HG03095 (cell line): ENCODE measurements at regions not wholly inside any gene's neighbourhood (a gene's known extent, or its start where the extent isn't known, plus 50 kb on each side); places are given as distances from the start of the nearest gene placed in this dataset.

Experiments
- ATAC-seq: cut with Tn5 transposase; IDR thresholded peaks from one replicate; pipeline ENCODE4 v1.9.1; 2021; ENCODE audit warnings: moderate library complexity; ENCODE audit not compliant: unreplicated experiment

GRCh38 chr9:16128003-16128402, 575.2 kb downstream of the CCDC171 start:
- no peak for ATAC-seq

GRCh38 chr9:16131264-16131663, 578.4 kb downstream of the CCDC171 start:
- ATAC-seq: no peak

- no peak for ATAC-seq
These were observed 579.7 kb downstream of the CCDC171 start for GRCh38 chr9:16132513-16132912.

GRCh38 chr9:16133032-16133431, 580.2 kb downstream of the CCDC171 start:
- no peak for ATAC-seq

GRCh38 chr9:16133556-16134227, 580.8 kb downstream of the CCDC171 start:
- no peak for ATAC-seq

- no peak for ATAC-seq
These were observed 581.5 kb downstream of the CCDC171 start for GRCh38 chr9:16134351-16134750.

GRCh38 chr9:16135968-16136367, 583.1 kb downstream of the CCDC171 start:
- no peak for ATAC-seq

GRCh38 chr9:16136451-16136850, 583.6 kb downstream of the CCDC171 start:
- no peak for ATAC-seq

- no peak for ATAC-seq
These were observed 584.1 kb downstream of the CCDC171 start for GRCh38 chr9:16136961-16137360.

- no peak for ATAC-seq
These were observed 586.0 kb downstream of the CCDC171 start for GRCh38 chr9:16138561-16139491.

- no peak for ATAC-seq
These were observed 586.9 kb downstream of the CCDC171 start for GRCh38 chr9:16139774-16140173.

GRCh38 chr9:16143310-16143709, 590.5 kb downstream of the CCDC171 start:
- ATAC-seq: no peak

GRCh38 chr9:16143947-16144890, 591.4 kb downstream of the CCDC171 start:
- ATAC-seq: no peak

- ATAC-seq: no peak
These were observed 592.5 kb downstream of the CCDC171 start for GRCh38 chr9:16145196-16145950.

- no peak for ATAC-seq
These were observed 594.9 kb downstream of the CCDC171 start for GRCh38 chr9:16147726-16148125.

- ATAC-seq: no peak
These were observed 597.7 kb downstream of the CCDC171 start for GRCh38 chr9:16150501-16150900.

- no peak for ATAC-seq
These were observed 598.3 kb downstream of the CCDC171 start for GRCh38 chr9:16150938-16151650.

- ATAC-seq: no peak
These were observed 599.6 kb downstream of the CCDC171 start for GRCh38 chr9:16152276-16153101.

- ATAC-seq: no peak
These were observed 600.4 kb downstream of the CCDC171 start for GRCh38 chr9:16153221-16153620.
